ENCODE measurements at regions not wholly inside any gene's neighbourhood (a gene's known extent, or its start where the extent isn't known, plus 50 kb on each side); places are given as distances from the start of the nearest gene placed in this dataset.

DNA sequence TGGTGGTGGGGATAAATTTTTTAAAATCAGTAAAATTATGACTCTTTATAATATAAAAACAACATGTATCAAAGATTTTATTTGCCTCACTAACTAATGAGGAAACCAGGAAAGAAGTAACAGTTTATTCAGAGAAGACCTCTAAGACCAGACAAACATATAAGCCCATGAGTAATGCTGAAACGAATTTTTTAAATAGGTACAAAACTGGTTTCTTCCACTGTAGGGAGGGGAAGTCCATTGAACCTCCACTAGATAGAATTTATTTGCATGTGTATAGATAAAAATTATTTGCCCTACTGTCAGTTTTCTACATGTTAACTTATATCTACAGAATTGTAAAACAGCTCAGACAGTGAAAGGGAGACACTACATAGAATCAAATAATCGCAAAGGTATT is 86.8 kb downstream of the ZC3H11B start:
- TF ChIP-seq, protein P1, sequence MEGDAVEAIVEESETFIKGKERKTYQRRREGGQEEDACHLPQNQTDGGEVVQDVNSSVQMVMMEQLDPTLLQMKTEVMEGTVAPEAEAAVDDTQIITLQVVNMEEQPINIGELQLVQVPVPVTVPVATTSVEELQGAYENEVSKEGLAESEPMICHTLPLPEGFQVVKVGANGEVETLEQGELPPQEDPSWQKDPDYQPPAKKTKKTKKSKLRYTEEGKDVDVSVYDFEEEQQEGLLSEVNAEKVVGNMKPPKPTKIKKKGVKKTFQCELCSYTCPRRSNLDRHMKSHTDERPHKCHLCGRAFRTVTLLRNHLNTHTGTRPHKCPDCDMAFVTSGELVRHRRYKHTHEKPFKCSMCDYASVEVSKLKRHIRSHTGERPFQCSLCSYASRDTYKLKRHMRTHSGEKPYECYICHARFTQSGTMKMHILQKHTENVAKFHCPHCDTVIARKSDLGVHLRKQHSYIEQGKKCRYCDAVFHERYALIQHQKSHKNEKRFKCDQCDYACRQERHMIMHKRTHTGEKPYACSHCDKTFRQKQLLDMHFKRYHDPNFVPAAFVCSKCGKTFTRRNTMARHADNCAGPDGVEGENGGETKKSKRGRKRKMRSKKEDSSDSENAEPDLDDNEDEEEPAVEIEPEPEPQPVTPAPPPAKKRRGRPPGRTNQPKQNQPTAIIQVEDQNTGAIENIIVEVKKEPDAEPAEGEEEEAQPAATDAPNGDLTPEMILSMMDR (conservative IDR thresholded peaks at IDR 0.05; ENCODE audit: low read depth, low read length) = no peak
- H3K4me3 ChIP-seq (ENCODE audit: low read depth, low read length) = no peak overlapping the region
- DNase-seq (ENCODE audit: low read depth) = no peak

DNA sequence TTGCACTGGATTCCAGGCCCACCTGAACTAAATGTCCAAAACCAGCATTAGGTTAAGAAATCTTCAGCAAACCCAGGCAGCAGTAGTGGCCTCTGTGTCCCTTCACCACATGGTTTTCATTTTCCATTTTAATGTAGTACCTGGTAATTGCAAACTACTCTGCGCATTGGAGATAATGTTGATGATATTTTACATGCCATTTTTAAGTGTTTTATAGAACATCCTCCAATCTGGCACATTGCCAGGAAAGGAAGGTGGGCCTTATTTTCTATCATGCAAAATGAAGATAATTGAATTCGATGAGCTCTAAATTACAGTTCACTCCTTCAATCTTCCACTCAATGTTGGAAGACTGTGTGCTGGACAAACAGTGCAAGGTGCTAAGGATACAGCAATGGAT is 89.5 kb downstream of the ZC3H11B start:
- H3K4me3 ChIP-seq (ENCODE audit: low read depth, low read length) = no peak overlapping the region
- TF ChIP-seq, protein P1 (conservative IDR thresholded peaks at IDR 0.05; ENCODE audit: low read depth, low read length) = no peak
- DNase-seq (ENCODE audit: low read depth) = no peak

DNA sequence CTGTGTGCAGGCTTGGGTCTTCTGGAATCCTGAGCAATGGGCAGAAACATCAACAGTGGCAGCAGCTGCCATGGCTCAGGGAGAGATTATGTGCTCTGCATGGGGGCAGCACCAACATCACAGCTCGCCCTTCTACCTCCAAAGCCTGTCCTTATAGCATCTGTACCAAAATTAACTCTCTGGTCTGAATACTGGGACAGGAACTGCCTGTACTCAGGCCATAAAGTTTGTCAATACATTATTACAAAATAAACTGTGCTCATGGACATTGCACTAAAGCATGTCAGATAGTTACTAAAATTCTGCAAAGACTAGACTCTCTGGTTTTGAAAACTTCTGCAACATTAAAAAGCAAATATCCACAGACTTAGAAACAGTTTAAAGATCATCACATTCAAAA is 91.6 kb downstream of the ZC3H11B start:
- H3K4me3 ChIP-seq (ENCODE audit: low read depth, low read length) = no peak overlapping the region
- no peak for DNase-seq (ENCODE audit: low read depth)
- TF ChIP-seq, protein P1 (conservative IDR thresholded peaks at IDR 0.05; ENCODE audit: low read depth, low read length) = no peak

DNA sequence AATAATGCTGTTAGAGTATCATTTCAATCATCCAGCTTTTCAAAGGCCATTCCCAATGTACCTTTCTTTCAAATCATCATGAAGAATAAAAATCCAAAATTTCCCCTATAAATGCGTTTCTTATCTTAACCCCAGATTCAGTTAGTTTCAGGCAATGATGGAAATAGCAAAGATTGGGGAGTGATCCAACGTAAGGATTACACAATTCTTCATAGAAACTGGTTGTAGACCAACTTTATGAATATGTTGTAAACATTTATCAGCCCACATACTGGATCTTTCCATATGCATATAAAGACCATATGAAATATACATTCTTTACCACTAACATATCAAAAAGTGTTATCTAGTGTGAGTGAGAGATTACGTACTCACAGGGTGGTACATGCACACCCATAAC is 92.7 kb downstream of the ZC3H11B start:
- TF ChIP-seq, protein P1 (conservative IDR thresholded peaks at IDR 0.05; ENCODE audit: low read depth, low read length) = no peak
- no peak overlapping the region for H3K4me3 ChIP-seq (ENCODE audit: low read depth, low read length)

DNA sequence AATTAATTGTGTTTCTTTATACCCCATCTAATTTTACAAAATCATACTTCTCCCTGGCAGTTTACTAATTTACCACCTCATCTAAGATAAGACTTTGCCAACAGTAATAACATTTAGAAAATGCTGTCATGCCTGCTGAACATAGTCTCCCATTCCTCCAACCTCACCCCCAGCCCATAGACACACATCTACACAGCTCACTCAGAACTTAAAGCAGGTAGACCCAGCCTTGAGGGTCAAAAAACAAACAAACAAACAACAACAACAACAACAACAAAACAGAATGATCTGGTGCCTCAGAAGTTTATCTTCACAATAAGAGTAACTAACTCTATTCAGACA is 94.0 kb downstream of the ZC3H11B start:
- TF ChIP-seq, protein P1 (conservative IDR thresholded peaks at IDR 0.05; ENCODE audit: low read depth, low read length) = no peak
- DNase-seq (ENCODE audit: low read depth) = no peak
- H3K4me3 ChIP-seq (ENCODE audit: low read depth, low read length) = no peak overlapping the region

More for the DNA sequence above, 92.7 kb downstream of the ZC3H11B start:
- DNase-seq (ENCODE audit: low read depth) = no peak

DNA sequence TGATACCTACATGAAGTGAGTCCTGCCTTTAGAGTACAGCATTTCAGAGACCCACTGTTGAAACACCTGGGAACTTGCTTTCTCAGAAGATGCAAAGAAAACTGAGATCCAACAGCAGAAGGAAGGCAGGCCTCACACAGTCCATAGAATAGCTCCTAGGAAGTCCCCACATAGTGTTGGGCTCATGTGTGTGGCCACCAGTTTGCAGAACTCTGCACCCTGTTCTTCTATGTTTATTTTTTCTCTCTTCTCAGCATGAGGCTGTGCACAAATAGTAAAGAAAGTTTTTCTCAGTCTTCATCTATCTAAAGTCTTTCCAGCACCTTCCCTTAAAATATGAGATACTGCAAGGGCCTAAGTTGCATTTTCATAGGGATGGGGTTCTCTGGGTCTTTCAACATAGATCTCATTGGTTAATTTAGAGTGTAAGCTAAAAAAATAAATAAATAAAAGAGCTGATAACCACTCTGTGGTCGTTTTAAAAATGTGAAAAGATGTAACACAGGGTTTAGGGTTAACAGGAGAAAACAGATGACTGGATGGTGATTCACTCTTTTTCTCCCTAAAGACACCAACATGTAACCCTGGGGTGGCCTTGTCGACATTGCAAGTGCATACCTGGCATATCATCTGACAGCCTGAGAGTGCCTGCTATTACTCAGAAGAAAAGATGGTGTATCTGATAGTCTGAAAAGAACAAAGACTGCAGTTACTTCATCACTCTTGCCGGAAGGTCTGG is 94.6 kb downstream of the ZC3H11B start:
- DNase-seq (ENCODE audit: low read depth) = peak; percentile 89
- no peak overlapping the region for H3K4me3 ChIP-seq (ENCODE audit: low read depth, low read length)
- TF ChIP-seq, protein P1 (conservative IDR thresholded peaks at IDR 0.05; ENCODE audit: low read depth, low read length) = no peak

DNA sequence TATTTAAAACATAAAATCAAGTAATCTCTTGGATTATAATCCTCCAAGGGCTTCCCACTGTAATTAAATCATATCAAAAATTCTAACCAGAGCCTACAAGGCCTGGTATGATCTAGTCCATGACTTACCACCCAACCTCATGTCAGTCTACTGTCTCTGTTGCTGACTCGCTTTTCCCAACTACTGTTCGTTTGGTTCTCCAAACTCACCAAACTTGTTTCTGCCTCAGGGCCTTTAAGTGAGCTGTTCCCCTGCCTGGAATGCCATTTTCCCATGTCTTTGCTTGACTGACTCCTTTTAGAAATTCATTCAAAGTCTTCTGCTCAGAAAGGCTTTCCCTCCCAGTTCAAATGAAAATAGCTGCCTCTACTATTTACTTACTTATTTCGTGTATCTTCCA is 95.9 kb downstream of the ZC3H11B start:
- TF ChIP-seq, protein P1 (conservative IDR thresholded peaks at IDR 0.05; ENCODE audit: low read depth, low read length) = no peak
- H3K4me3 ChIP-seq (ENCODE audit: low read depth, low read length) = no peak overlapping the region
- DNase-seq (ENCODE audit: low read depth) = no peak

Measured in choroid plexus epithelial cell (primary cell).